ENCODE measurements at regions not wholly inside any gene's neighbourhood (a gene's known extent, or its start where the extent isn't known, plus 50 kb on each side); places are given as distances from the start of the nearest gene placed in this dataset.

DNA sequence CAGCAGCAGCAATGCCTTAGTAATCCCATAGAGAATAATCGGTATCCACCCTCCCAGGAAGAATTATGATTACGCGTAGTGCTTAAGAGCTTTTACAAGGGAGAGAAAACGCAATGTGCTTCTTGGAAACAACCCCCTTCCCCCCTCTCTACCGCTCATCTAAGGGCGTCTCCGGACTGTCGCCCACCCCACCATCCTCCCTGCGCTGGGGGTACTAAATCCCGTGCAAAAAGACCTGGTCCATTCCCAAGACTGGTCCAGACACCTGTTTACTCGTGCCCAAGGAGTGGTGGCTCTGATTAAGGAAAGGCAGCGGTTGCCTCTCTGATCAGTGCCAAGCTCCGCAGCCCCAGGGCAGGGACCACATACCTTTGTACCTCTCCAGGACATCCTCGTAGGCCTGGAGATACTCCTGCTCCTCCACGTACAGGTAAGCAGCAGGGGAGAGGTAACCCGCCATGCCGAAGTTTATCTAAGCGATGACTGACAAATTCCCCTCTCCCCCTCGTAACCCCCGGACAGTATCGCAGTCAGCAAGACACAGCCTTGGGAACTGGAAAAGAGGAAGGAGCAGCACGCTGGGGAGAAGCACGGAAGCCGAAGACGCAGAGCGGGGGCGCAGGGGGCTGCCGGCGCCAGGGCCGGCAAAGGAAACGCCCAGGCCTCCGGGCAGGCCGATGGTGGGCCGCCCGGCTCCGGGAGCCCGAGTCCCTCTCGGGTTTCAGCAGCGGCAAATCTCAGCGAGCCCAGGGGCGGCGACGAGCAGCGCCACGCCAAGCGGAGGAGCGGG, 112.0 kb upstream of the BEND6 start:
- TF ChIP-seq CTCF (conservative IDR thresholded peaks at IDR 0.05; ENCODE audit: low read length) (no peak), EZH2phosphoT487 (IDR thresholded peaks at IDR 0.05; ENCODE audit: borderline replicate concordance) (no peak)
